ENCODE measurements at regions not wholly inside any gene's neighbourhood (a gene's known extent, or its start where the extent isn't known, plus 50 kb on each side); places are given as distances from the start of the nearest gene placed in this dataset.

DNA sequence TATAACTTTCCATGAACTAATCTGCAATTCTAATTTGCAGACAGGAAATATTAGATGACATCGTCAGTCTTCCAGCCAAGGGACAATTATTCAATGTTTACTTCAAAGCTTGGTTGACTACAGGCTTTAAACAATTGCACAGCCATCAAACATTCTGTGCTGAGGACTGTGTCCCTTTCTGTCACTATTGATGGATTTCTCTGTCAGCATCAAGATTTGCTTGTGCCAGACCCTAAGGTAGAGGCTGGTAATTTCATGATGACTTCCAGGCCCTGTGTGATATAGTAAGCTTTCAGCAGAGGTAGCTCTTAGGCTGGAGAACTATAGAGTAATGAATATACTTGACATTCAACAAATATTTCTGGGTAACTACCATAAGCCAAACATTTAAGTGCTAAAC is 229.3 kb upstream of the ACTBL2 start:
- DNase-seq (ENCODE audit: low read depth in 2 of 2): no peak

- DNase-seq (ENCODE audit: low read depth in 2 of 2): no peak
Measured at GRCh38 chr5:57711471-57711870, 228.9 kb upstream of the ACTBL2 start.

- no peak for DNase-seq (ENCODE audit: low read depth in 2 of 2)
Measured at GRCh38 chr5:57710126-57710525, 227.5 kb upstream of the ACTBL2 start.

DNA sequence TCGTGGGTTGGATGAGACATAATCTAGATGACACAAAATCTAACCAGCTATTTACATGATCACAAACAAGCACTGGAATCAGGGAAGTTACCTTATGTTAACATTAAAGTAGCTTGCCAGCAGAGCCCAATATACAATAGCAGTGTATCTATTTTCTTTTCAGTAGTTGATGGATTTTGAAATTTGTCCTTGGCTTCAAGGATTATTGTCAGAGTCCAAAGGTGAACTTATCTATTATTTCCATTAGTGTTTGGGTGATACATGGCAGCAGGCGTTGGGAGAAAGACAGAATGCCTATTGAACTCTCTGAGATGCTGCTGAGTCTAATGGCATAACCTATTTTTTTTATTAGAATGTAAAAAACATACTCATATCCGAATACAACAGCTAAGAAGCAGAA is 223.2 kb upstream of the ACTBL2 start:
- no peak for DNase-seq (ENCODE audit: low read depth in 2 of 2)

DNA sequence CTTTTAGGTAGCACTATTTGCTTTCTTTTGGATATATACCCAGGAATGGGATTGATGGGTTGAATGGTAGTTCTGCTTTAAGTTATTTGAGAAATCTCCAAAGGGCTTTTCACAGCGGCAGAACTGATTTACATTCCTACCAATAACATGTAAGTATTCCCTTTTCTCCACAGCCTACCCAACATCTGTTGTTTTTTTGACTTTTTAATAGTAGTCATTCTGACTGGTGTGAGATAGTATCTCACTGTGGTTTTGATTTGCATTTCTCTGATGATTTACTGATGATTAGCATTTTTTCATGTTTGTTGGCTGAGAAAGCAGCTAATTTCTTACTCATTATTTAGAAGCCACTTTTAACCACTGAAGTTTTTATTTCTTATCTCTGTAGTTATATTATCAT is 221.1 kb upstream of the ACTBL2 start:
- no peak for DNase-seq (ENCODE audit: low read depth in 2 of 2)

DNA sequence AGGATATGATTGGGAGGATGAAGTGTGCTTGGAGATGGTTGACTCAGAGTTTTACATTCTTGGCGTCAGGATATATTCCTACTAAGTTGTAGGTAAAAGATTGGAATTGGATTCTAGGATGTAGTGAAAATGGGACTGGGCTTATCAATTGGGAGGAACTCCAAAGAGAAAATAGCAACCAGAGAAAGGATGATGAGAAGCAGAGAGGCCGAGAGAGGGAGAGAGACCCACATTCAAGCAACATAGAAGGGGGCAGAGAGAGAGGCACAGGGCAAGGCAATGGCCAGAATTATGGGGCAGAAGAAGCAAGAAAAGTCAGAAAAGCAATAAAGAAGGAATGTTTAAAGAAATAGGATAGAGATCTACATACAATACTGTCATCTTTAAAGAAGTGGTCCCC is 217.9 kb upstream of the ACTBL2 start:
- no peak for DNase-seq (ENCODE audit: low read depth in 2 of 2)

DNA sequence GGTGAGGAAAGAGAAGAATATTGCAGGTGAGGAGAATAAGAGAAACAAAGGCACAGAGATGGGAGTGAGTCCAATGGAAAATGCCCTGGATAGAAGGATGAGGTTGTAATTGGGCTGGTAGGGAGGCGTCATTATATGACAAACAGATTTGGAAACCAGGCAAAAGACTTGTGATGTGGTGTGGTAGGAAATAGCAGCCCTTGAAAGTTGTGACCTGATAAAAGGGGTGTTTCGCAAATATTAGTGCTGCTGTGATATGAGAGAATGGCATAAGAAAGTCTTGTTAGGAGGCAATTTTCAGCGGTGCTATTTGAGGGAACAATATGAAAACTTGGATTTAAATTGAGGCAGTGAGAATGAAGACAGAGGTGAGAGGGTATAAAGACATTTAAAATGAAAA is 217.5 kb upstream of the ACTBL2 start:
- no peak for DNase-seq (ENCODE audit: low read depth in 2 of 2)

DNA sequence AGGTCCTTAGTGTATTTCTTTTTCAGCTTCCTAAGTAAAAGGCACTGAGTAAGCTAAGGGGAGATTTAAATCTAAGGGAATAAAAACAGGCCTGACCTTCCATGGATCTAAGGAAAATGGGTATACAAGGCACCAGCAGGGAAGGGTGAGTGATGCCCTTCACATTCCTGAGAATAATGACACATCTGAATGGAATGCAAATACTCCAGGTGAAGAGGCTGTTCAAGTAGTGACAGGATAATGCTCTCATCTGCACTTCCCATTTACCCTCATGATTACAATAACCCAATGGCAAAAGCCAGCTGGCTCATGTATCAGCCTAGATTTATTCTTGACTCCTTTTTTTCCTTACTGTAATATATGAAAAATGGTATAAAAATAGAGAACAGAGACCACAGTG is 216.2 kb upstream of the ACTBL2 start:
- no peak for DNase-seq (ENCODE audit: low read depth in 2 of 2)

- DNase-seq (ENCODE audit: low read depth in 2 of 2): no peak
Measured at GRCh38 chr5:57698086-57698485, 215.5 kb upstream of the ACTBL2 start.

DNA sequence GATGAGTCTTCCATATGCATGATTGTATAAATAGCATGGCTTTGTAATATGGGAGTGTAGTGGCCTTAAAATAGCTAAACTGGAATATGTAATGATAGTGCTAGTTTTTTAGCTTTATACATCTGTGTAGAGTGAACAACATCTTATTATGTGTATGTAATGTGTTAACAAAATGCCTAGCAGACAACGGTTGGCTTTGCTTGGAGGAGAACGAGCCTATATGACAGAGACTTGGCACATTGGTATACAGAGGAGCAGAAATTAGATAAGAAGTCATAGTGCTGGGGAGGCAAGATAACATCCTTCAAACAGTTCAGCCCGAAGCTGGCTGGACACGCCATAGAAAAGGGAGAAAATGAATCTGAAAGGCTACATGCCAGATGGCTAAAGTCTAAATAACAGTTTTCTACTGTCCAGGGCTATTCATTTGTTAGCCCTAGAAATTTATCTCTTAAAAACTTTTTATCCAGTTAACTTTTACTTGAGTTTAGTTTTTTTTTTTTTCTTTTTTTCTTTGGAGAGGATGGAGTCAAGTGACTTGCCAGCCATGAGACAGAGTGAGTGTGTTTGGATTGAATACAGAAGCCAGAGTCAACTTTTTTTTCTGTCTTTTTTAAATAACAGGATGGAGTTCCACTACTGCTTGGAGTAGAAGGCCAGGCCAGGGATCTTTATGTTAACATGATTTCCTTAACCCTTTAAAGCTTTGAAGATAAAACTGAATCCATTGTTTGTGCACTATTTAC is 214.4 kb upstream of the ACTBL2 start:
- DNase-seq (ENCODE audit: low read depth in 2 of 2): no peak

- no peak for DNase-seq (ENCODE audit: low read depth in 2 of 2)
Measured at GRCh38 chr5:57696389-57696769, 213.8 kb upstream of the ACTBL2 start.

GRCh38 chr5:57695706-57696388 is 213.2 kb upstream of the ACTBL2 start:
- DNase-seq (ENCODE audit: low read depth in 2 of 2): no peak

DNA sequence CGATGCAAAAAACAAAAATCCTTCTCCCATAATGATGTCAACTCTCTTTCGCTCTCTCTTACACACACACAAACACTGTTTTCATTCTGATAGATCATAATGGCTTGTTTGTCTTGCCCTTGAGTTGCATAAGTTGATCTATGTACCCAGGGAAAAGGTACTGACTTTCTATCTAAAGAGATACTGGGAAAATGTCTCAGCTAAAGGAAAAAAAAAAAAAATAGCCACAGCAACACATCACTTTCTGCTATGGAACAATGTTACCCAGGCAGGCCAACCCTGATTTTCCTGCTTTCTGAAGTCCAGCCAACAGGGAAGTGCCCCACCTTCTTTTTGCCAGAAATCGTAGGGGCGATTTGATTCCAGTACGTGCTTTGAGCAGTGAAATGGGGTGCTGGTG is 212.6 kb upstream of the ACTBL2 start:
- DNase-seq (ENCODE audit: low read depth in 2 of 2): no peak

- no peak for DNase-seq (ENCODE audit: low read depth in 2 of 2)
Measured at GRCh38 chr5:57693488-57694305, 211.1 kb upstream of the ACTBL2 start.

- peak in 1 of 2 donors; percentile 1 for DNase-seq (ENCODE audit: low read depth in 2 of 2)
Measured at GRCh38 chr5:57692582-57693487, 210.2 kb upstream of the ACTBL2 start.

- no peak for DNase-seq (ENCODE audit: low read depth in 2 of 2)
Measured at GRCh38 chr5:57690724-57691123, 208.1 kb upstream of the ACTBL2 start.

DNA sequence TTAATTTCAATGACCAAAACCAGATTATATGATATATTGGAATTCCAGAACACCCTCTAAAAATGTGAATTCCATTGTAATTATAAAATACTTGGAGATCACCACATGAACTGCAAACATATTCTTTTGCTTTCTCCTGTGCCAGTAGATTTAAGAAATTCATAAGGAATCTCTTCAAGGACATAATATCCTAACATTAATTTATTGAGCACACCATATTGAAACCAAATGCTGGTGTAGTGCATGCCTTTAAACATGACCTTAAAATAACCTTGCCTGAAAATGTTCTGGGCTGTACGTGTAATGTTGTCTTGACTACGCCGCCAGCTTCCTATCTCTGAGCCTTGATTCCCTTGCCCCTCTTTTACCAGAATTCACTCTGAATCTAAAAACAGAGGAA is 205.0 kb upstream of the ACTBL2 start:
- no peak for DNase-seq (ENCODE audit: low read depth in 2 of 2)

DNA sequence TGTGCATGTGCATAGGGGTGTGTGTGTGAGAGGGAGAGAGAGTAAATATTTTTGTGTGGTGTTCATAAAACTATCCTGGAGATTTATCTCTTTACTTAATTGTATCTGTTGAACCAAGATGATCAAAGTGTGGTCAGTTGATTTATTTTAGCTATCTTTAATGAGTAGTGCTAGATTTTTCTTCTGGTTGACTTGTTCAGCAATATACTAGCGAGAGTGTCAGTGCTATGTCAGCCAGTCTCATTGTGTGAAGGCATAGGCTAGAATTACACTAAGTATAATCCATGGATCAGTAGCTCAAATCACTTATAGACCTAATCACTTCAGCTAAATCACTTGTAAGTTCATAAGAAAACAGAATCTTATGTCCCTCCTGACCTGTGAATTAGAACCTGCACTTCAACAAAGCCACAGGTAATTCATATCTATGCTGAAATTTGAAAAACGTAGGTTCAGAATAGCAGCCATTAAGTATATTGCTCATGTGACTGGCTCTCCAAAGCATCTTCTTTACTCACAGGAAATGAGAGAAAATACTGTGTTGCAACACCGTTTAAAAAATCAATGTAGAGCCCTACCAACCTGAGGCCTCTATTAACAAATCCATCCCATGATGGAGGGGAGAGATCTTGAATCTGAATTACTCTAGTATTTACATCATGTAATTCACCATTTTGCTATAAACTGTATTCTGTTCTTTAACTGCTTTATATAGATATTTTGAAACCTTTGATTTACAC is 203.1 kb upstream of the ACTBL2 start:
- no peak for DNase-seq (ENCODE audit: low read depth in 2 of 2)

GRCh38 chr5:57684299-57684702 is 201.7 kb upstream of the ACTBL2 start:
- DNase-seq (ENCODE audit: low read depth in 2 of 2): no peak

GRCh38 chr5:57683036-57683630 is 200.5 kb upstream of the ACTBL2 start:
- DNase-seq (ENCODE audit: low read depth in 2 of 2): no peak

DNA sequence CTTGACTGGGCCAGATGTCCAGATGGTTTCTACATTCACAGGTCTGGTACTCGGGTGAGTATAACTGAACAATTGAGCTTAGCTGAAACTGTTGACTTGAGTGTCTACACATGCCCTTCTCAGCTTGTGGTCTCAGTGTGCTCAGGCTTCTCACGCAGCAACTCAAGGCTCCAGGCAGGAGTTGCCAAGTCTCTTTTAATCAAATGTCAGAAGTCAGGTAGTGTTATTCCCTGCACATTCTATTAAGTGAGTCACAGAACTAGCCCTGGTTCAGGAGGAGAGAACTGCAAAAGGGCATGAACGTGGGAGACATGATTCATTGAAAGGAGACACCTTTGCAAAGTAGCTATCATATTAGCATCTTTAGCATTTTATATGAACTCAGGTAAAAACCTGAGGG is 199.3 kb upstream of the ACTBL2 start:
- no peak for DNase-seq (ENCODE audit: low read depth in 2 of 2)
